ENCODE measurements at regions not wholly inside any gene's neighbourhood (a gene's known extent, or its start where the extent isn't known, plus 50 kb on each side); places are given as distances from the start of the nearest gene placed in this dataset.
"Not testable (repeated sequence)": the region's sequence is repeated elsewhere in the genome, so short reads cannot be mapped to it uniquely, and the experiment has no call there.

DNA sequence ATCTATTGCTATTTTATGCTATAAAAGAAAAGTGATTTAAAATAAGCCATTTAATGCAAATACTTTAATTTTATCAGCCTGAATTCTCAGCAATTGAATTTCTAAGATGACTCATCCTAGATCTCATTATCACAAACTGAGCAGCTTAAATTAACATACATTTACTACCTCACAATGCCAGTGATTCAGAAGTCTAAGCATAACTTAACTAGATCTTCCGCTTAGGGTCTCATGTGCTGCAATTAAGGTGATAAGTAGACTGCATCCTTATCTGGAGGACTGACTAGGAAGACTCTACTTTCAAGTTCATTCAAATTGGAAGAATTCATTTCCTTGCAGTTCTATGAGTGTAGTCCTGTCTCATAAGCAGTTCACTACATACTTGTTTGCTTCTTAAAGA, 286.6 kb downstream of the COL11A1 start:
- Histone ChIP-seq H3K4me1 (no peaks in the 10 kb centered on the region), H3K36me3 (no peaks in the 10 kb centered on the region), H3K9me3 (no peaks in the 10 kb centered on the region), H3K27ac (no peak overlapping the region), H3K4me3 (no peak overlapping the region), H3K27me3 (no peaks in the 10 kb centered on the region)
- intact Hi-C loops (cut with DNase I; ENCODE audit: low total_unique reads), result no loop called here
- no peak for DNase-seq
- TF ChIP-seq, protein P1, sequence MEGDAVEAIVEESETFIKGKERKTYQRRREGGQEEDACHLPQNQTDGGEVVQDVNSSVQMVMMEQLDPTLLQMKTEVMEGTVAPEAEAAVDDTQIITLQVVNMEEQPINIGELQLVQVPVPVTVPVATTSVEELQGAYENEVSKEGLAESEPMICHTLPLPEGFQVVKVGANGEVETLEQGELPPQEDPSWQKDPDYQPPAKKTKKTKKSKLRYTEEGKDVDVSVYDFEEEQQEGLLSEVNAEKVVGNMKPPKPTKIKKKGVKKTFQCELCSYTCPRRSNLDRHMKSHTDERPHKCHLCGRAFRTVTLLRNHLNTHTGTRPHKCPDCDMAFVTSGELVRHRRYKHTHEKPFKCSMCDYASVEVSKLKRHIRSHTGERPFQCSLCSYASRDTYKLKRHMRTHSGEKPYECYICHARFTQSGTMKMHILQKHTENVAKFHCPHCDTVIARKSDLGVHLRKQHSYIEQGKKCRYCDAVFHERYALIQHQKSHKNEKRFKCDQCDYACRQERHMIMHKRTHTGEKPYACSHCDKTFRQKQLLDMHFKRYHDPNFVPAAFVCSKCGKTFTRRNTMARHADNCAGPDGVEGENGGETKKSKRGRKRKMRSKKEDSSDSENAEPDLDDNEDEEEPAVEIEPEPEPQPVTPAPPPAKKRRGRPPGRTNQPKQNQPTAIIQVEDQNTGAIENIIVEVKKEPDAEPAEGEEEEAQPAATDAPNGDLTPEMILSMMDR (IDR thresholded peaks at IDR 0.05), result no peak

DNA sequence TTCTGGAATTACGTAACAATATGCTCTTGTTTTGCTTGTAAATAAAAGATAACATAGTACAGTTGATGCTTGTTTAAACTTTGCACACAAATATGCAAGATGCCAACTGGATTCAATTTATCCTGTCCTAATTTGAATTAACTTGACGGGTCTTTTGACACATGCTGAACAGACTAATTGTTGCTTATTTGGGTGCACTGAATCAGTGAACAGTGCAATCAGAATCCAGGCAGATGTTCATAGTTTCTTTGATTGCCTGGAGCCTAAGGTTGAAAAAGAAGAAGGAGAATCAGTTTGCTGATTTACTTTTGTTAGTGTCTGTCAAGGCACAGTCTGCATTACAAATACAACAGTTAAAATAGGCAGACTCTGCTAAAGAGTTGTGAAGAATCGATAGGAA, 307.9 kb downstream of the COL11A1 start:
- no peak for DNase-seq
- Histone ChIP-seq H3K27me3 (no peaks in the 10 kb centered on the region), H3K4me1 (peaks cover 0 to 4% (median 0%) of the 10 kb centered on the region in 4 donors), H3K36me3 (no peaks in the 10 kb centered on the region), H3K9me3 (no peaks in the 10 kb centered on the region), H3K27ac (no peak overlapping the region), H3K4me3 (no peak overlapping the region)
- intact Hi-C loops (cut with DNase I; ENCODE audit: low total_unique reads), result no loop called here
- TF ChIP-seq, protein P1 (IDR thresholded peaks at IDR 0.05), result no peak

DNA sequence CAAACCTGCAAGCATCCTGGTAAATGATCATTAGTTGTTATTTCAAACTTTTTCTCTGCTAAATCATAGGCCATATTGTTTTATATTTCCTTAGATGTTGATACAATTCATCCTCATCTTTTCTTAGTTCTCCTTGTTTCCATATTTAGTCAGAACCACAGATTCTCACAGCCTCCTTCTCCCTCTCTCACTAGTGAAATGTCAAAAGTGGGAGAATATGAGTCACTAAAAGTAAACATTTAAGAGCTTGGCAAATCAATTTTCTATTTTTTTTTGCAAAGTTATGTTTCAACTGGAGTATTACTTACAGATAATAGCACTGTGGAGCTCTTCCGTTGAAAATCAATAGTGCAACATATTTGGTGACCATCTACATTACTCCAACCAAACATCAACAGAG, 308.8 kb downstream of the COL11A1 start:
- intact Hi-C loops (cut with DNase I; ENCODE audit: low total_unique reads), result no loop called here
- no peak for DNase-seq
- Histone ChIP-seq H3K27ac (no peak overlapping the region), H3K36me3 (no peaks in the 10 kb centered on the region), H3K27me3 (no peaks in the 10 kb centered on the region), H3K4me1 (peaks cover 0 to 4% (median 0%) of the 10 kb centered on the region in 4 donors), H3K9me3 (no peaks in the 10 kb centered on the region), H3K4me3 (no peak overlapping the region)
- TF ChIP-seq, protein P1 (IDR thresholded peaks at IDR 0.05), result no peak

- H3K36me3 ChIP-seq, result no peaks in the 10 kb centered on the region
- H3K4me1 ChIP-seq, result peaks cover 0 to 4% (median 0%) of the 10 kb centered on the region in 4 donors
- no peak for DNase-seq
- no peaks in the 10 kb centered on the region for H3K27me3 ChIP-seq
- intact Hi-C loops (cut with DNase I; ENCODE audit: low total_unique reads), result no loop called here
- no peak overlapping the region for H3K4me3 ChIP-seq
- H3K9me3 ChIP-seq, result no peaks in the 10 kb centered on the region
- no peak overlapping the region for H3K27ac ChIP-seq
- TF ChIP-seq, protein P1 (IDR thresholded peaks at IDR 0.05), result no peak
Measured at GRCh38 chr1:102798718-102799117, 309.6 kb downstream of the COL11A1 start.

- H3K27me3 ChIP-seq, result no peaks in the 10 kb centered on the region
- DNase-seq, result no peak
- intact Hi-C loops (cut with DNase I; ENCODE audit: low total_unique reads), result no loop called here
- no peaks in the 10 kb centered on the region for H3K36me3 ChIP-seq
- no peak overlapping the region for H3K4me3 ChIP-seq
- H3K9me3 ChIP-seq, result no peaks in the 10 kb centered on the region
- H3K4me1 ChIP-seq, result peaks cover 0 to 4% (median 0%) of the 10 kb centered on the region in 4 donors
- no peak overlapping the region for H3K27ac ChIP-seq
- TF ChIP-seq, protein P1 (IDR thresholded peaks at IDR 0.05), result no peak
Measured at GRCh38 chr1:102796429-102796828, 311.9 kb downstream of the COL11A1 start.

DNA sequence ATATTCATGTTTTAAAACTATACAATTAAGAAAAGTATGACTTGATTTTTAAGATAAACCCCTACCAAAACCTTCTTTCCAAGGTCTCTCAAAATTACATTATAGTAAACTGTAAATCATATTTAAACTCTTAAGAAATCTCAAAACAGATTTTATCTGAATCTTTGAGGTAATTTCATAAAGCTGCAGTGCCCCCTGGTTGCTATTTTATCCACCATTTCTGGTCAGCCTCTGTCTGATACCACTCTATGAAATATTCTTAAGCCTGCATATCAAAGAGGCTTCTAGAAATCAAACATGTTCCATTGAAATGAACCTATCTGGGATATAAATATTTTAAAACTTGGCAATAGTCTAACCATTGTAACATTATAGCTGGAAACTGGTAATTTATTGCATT, 317.3 kb downstream of the COL11A1 start:
- no peak for DNase-seq
- TF ChIP-seq, protein P1 (IDR thresholded peaks at IDR 0.05), result no peak
- H3K36me3 ChIP-seq, result no peaks in the 10 kb centered on the region
- intact Hi-C loops (cut with DNase I; ENCODE audit: low total_unique reads), result no loop called here
- H3K27me3 ChIP-seq, result no peaks in the 10 kb centered on the region
- H3K9me3 ChIP-seq, result no peaks in the 10 kb centered on the region
- H3K4me1 ChIP-seq, result no peaks in the 10 kb centered on the region
- no peak overlapping the region for H3K4me3 ChIP-seq
- H3K27ac ChIP-seq, result no peak overlapping the region

DNA sequence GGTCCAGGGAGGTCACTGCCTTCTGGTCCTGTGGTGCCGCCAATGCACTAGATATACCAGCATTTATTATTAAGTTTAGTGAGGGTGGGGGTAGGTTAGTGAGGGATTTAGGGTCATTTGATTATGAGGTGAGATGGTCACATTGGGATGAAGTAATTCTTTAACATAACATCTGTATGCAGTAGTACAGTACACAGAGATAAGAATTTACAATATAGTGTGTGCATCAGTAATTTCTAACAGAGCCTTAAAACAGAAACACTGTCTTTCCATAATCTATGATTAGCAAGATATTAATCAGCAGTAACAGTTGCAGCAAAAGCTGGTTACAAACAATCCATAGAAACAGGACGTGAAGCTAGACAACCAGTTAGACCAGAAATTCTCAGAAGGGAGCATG, 318.4 kb downstream of the COL11A1 start:
- H3K4me1 ChIP-seq; H3K4me3 ChIP-seq; H3K36me3 ChIP-seq; H3K27me3 ChIP-seq; DNase-seq; H3K27ac ChIP-seq; H3K9me3 ChIP-seq; intact Hi-C loops (cut with DNase I; ENCODE audit: low total_unique reads): not testable (repeated sequence)
